HG02759 (cell line): ENCODE measurements at regions not wholly inside any gene's neighbourhood (a gene's known extent, or its start where the extent isn't known, plus 50 kb on each side); places are given as distances from the start of the nearest gene placed in this dataset.

Experiments used
- ATAC-seq: cut with Tn5 transposase; IDR thresholded peaks from one replicate; pipeline ENCODE4 v1.9.1; 2021; ENCODE audit warnings: mild to moderate bottlenecking, moderate library complexity; ENCODE audit not compliant: unreplicated experiment

DNA sequence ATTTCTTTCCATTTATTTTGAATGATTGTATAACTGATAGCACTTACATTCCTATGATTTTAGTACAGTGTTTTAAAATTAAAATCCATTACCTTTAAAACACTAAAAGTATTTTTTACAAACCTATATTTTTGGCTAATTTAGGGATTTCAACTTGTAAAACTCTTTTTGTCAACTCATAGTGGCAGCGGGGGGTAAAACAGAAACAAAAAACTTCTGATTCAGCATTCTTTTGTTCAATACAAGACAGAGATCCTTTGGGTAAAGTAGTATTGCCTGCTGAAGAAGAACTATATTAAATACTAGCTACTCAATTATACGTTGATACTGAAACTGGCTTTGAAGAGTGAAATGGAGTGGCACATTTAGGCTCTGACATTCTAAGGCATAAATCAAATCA, 437.4 kb upstream of the CDH19 start:
- ATAC-seq = no peak

DNA sequence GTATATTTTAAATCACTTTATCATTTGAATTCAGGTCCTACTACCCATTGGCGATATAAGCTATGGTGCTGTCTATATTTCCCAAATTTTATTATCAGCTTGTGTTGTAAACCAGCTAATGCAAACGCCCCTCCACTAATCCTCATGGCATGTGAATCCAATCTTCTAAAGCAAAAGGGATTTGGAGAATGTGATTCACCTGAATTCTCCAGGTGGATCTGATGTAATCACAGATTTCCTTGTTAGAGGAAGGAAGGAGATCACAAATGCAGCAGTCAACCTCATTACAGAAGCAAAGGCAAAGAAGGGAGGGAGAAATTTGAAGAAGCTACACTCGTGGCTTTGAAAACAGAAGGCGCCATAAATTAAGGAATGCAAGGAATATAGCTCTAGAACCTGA, 431.1 kb upstream of the CDH19 start:
- ATAC-seq = no peak

DNA sequence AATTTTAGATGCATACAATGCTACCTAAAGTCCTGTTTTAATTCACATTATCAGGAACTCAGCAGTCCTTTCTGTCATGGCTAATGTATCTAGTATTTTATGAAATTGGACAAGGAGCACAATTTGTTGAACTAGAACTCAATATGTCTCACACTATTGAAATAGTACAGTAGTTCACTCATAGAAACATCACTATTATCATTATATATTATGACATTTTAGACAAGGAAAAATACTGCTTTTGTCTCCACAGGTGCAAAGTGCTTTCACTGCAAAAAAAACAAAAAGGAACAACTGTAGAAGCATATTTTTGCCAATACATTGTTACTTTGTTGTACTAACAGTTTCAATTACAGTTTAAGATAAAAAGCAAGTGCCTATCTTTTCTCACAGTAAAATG, 419.2 kb upstream of the CDH19 start:
- no peak for ATAC-seq

DNA sequence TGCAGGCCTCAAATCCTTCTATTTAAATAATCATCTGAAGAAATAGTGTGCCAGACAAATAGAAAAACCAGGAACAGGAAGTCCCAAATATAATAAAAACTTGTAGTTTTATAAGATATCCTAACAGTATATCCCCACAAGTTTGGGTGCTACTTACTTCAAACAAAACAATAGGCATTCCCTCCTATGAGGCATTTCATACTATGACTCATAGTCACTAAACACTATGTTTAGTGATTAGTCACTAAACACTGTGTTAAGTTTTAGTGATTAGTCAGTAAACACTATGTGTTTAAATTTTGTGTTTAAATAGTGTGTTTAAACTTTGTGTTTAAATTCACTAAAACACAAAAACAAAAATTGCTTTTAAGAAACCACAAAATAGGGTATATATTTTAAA, 407.0 kb upstream of the CDH19 start:
- ATAC-seq = no peak

DNA sequence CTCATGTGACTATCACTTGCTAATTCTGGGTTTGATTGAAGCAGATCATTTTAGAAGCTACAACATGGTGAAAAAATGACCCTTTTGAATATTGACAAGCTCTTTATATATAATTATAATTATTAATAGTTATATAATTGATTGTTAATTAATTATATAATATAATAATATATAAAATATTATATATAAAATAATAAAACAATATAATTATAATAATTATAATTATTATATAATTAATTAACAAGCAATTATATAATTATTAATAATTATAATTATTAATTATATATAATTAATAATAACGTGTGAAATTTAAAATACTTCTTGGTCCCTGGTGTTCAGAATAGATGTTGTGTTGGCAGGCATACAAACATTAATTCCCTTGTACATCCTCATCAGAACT, 404.1 kb upstream of the CDH19 start:
- no peak for ATAC-seq

DNA sequence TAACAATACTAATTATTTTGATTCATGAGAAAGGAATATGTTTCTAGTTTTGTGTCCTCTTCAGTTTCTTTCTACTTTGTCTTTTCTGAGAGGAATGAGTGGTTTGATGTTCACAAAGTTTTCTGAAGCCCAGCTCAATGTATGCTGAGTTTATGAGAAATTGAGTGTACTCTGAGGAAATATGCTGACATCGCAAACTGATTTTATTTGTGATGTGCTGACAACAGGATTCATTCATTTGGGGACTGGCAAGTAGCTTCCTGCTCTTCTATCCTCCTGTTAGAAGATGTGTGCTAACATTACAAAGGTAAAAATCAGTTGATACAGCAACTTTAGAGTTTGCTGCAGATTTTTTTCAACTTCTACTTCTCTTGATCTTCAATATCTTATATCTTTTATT, 403.2 kb upstream of the CDH19 start:
- ATAC-seq = no peak

DNA sequence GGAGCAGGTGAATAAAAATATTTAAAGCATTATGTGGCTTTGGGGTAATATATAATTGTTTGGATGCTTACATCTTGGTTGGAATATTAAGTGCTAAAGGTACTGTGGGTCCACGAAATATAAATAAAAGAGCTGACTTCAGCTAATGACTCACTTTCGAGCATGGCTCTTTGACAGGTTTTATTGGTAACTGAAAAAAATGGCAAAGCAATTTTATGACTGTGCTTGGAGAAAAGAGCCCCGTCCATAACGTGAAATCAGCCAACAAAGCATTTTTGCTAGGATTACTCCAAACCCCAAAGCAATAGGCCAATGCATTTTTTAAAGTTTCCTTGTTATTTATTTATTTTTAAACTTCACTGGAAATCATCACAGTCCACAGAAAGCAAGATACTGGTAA, 397.2 kb upstream of the CDH19 start:
- no peak for ATAC-seq

DNA sequence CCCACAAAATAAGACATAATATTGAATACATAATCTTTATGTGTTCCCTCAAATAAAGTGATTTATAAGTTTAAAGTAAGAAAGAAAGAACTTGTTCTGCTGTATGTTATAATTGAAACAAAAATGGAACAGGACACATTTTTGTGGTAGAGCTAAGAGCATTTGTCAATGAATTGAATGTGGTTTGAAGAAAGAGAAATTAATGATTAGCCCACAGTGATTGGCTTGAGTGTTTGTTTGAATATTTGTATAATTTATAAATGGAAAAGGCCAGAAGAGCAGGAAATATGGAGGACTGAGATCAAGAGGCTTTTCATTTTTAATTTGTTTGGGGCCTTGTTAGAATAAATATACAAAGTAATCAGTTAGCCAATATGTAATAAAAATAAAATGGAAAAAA, 395.1 kb upstream of the CDH19 start:
- ATAC-seq = no peak

DNA sequence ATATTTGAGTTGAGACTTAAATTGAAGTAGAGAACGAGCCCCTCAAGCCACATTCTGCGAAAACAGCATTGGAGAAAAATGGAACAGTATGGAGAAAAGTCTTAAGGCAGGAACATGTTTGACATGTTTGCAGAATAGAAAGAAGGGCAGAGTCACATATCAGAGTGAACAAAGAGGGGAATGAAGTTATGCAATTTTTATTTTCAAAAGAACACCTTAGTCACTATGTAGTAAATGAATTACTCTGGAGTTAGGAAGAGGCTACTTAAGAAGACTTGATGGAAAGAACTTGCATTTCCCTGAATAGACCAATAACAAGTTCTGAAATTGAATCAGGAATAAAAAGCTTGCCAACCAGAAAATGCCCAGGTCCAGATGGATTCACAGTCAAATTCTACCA, 391.4 kb upstream of the CDH19 start:
- ATAC-seq = no peak

DNA sequence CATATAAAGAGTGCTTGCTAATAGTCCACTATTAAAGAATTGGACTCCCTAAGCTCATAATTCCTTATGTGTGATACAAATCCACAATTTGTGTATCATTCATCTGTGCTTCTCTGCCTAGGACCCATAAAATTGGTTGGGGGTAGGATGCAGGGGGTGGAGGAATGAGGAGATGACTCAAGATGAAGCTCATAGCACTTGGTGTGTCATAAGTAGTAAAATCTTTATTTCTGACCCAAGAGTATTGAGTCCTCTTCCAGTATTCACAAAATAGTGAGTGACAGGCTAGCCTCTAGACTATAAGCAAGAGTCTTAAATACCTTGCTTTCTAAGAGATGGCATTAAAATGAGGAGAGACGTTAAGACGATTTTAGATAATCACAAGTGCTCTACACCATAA, 390.9 kb upstream of the CDH19 start:
- no peak for ATAC-seq

DNA sequence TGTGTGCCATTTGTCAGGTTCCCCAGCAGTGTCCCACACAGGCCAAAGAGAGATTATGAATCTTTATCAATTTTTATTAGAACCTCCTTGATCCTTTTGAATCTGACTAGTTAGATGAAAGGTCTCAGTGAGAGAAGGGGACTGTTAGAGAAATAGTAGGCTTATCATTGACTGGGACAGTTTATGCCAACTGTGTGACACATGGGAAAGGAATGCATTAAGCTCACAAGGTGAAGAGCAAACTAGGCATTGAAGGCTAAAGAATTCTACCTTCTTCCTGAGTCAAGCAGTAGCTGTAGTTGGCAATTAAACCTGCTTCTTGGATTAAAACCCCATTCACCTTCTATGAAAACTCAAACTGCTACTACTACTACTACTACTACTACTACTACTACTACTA, 389.6 kb upstream of the CDH19 start:
- ATAC-seq = no peak

DNA sequence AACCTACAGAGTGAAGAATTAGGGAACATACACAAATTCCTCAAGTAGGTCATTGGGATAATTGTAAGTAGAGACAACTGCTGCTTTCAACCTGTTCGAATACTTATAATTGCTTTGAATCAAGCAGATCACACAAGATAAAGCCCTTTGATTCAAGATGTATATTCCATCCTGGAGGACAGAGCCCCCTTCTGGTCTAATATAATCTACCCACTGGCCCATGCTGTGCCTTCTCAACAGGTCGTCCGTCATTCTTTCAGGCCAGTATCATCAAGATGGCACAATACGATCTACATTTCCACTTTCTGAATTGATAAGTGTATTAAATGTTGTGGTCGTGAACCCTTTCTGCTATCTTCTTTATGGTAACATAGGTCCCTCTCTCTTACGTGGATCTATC, 387.0 kb upstream of the CDH19 start:
- ATAC-seq = no peak

DNA sequence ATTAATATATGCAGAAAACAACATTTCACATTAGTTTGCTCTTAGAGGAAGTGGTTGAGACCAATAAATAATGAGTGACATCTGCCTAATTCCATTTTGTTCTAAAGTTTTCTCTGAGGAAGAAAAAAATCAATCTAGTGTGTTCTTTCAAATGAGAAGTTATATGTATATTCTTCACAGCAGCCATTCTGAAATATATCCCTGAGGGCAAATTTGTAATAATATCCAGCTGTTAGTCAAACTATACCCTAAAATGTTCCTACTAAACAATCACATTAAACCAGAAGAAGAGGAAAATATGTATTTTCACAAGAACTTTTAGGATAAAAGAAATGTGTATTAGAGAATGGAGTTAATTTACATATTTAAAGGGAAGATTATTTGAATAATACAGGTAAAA, 375.1 kb upstream of the CDH19 start:
- ATAC-seq = no peak

DNA sequence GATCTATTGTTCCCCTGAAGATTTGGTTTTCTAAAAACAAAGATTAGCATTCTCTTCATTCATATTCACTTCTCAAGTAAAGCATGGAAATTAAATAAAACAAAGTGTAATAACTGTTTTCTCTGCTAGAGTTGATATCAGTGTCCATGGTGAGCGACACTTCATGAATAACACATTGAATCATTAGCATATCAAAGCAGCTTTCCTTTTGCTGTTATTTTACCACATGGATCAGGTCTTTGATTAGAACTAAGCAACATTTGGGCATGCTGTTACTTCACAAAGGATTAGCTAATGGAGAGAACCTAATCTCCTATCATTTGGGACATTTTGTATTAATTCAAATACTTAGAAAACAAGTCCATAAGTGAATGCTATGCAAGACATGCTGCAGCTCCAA, 368.8 kb upstream of the CDH19 start:
- ATAC-seq = no peak

DNA sequence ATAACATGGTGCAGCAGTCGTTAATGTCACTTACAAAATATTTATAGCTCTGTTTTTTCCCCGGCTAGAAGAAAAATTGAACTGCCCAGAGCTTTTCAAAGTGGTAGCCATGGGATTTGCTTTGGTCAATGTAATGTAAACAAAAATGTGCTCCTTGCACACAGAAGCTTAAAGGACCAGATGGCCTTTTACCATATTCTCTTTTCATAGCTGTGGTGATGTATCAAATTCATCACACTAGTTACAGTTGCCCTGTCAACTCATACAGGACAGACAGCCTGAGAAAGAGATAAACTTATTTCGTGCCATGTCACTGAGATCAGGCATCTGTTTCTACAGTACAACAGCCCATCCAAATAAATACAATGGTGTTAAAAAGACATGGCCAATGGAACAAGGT, 368.1 kb upstream of the CDH19 start:
- no peak for ATAC-seq

DNA sequence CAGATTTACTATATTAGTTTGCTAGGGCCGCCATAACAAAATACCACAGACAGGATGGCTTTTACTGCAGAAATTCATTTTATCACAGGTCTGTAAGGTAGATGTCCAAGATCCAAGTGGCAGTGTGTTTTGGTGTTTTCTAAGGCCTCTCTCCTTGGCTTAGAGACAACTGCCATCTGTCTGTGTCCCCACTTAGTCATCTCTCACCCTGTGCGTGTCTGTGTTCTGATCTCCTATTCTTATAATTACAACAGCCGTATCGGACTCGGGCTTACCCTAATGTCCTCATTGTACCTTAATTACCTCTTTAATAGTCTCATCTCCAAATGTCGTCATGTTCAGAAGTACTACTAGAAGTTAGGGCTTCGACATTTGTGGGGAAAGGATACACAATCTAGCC, 362.3 kb upstream of the CDH19 start:
- no peak for ATAC-seq

DNA sequence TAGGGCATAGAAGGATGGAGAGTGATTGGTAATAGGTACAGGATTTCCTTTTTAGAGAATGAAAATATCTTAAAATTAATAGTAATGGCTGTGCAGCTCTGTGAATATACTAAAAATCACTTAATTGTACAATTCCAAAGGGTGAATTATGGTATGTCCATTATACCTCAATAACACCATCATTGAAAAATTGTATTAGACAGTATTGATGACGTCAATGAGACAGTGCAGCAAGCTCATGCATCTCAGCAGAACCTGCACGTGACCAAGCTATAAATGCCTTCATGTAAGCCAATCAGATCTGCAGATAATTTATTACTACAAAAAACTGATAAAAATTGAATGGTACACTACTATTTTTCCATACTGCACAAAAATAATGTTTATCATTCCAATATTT, 354.4 kb upstream of the CDH19 start:
- no peak for ATAC-seq

DNA sequence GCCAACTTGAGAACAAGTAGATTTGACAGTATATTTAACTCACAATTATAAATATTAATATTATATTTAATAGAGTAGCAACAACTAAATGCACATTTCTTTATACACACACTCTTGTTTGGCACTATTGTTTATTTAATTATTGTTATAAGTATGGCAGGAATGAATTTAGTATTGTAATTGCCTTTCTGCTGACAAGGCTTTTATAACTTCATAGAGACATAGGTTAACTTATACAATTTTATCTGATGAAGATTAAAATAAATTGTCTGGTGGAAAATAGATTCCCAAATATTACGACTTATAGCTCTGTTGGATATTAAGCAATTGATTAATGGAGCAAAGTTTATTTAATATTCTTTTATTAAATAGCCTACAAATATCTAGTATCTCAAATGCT, 347.9 kb upstream of the CDH19 start:
- no peak for ATAC-seq

DNA sequence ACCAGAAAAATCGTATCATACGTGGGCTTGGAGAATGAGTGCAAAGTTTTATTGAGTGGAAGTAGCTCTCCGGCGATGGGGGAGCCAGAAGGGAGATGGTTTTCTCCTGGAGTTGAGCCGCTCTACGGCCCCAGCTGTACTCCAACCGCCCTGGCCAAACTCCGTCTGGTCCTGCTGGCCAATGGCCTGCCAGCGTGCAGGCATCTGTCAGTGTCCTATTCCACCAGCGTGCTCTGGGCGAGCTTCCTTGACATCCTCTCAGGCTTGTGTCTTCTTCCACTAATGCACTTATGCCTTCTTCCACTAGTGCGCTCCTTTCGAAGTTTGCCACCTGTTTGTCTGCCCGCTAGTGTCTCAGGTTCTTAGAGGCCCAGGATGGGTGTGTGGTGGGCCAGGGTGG, 345.5 kb upstream of the CDH19 start:
- no peak for ATAC-seq

DNA sequence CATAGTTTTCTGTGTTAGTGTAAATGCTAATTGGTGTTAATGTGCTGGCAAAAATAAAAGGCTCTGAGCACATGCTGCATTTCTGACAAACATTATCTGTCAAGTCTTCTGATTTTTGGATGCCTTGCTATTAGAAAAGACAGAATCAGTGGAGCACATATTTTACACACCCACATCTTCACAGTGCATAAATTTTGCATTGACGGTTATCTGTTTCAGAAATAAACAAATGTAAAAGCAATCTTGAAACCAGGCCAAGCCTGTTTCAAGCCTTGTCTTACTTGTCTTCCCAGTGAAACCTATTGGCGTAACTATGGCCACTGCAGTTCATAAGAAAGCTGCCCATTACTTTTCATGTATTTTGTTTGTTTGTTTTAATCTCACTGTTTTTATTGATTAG, 333.7 kb upstream of the CDH19 start:
- no peak for ATAC-seq

DNA sequence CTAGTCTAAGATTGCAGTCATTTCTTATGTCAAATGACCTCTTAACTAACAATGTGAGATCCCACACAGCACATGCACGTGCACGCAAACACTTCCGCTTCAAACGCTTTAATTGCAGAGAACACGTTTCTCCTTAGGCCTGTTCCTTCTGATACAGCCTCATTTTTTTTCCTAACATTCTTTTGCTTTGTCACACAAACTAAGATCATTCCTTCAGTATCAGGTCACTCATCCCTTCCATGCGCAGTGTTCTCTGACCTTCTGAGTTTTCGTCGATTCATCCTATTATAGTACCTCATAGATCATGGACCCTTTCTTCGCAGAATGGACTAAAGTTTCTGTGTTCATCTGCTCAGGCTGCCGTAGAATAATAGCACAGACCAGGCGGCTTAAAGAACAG, 327.1 kb upstream of the CDH19 start:
- ATAC-seq = no peak

DNA sequence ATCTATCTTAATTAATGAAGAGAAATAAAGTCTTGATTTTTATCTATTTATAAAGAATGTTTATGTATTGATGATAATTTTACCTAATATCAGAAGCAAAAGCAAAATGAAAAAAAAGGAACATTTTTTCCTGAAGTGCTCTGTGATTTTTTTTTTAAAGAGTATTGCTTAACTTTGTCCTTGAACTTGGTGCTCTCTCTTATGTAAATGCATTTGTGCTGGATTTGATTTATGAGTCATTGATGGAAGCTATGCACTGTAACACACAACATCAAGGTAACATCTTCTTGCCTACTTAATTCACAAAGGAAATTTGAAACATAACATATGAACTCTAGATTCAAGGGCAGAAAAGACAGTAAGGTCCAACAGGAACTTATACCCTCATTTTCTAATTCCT, 312.9 kb upstream of the CDH19 start:
- ATAC-seq = no peak

DNA sequence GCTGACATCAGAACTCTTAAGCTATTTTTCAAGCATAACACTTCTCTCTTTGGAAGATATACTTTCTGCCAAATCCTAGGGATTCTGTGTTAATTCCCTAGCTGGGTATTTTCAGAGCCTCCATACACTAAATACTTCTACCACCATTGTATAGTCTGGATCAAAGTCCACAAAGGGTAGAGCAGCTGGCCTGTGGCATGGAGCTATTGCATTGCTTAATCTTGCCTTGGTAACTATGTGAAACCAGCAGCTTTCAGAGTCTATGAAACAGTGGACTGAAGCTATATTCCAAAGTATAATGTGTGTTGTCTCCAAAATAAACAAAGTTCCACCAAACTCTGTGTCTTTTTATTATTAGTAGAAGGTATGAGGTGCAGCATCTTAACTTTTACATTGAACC, 296.9 kb upstream of the CDH19 start:
- no peak for ATAC-seq

DNA sequence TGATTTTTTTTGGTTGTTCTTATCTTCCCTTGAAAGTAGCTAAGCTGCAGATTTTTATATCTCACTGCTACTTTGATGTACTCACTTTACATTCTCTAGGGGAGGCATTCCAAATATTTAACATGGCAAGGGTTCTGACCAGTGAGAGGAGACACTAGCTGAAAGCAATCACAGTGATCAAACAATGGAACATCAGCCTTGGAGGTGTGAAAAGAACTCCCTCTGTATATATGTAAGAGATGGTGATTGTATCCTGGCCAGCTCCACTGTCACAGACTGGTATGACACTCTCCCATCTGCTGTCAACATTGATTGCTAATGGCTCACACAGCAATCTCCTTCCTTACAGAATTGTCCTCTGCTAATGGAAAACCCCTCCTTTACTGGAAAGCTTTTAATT, 291.7 kb upstream of the CDH19 start:
- no peak for ATAC-seq
